NCI-H526 treated with DMSO at 0.1 percent for 48 hours (cell line): ENCODE measurements at regions not wholly inside any gene's neighbourhood (a gene's known extent, or its start where the extent isn't known, plus 50 kb on each side); places are given as distances from the start of the nearest gene placed in this dataset.

Experiments used
- DNase-seq: peaks from one replicate; lab custom pipeline; 2025; lab: John Stamatoyannopoulos, UW

- DNase-seq, result no peak
Measured at GRCh38 chr5:30846171-30846570, 347.3 kb upstream of the CDH6 start.

DNA sequence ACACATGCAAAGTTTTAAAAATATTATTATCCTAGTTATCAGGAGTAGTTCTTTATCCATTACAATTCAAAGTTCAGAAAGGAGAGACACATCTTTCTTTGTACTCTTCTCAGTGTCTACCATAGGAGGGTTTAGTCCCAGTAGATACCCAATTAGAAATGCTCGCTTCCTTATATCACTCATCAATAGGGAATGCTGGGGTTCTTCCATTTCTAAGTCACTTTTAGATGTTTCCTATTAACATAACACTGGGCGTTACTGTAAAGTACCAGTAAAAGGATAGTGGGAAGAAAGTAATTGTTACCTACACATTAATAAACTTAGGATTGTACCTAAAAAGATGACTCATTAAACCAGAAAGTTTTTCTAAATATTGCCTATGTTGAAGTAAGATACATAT is 348.3 kb upstream of the CDH6 start:
- no peak for DNase-seq

DNA sequence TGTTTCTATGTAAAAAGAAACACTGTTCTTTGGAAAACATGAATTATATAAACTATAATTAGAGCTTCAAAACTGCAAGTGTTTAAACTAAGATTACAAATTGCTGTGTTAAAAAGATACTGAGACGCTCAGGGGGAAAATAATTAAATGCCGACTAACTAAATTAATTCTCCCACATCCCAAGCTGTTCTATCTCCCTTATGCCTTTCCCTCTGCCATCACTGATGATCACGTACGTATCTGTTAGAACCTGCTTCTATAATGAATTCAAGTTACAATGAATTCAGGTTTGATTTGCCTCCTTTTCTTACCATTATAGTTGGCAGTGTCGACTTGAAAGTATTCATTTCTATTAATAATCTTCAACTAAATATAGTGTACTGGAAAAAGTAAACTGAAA is 349.9 kb upstream of the CDH6 start:
- no peak for DNase-seq

DNA sequence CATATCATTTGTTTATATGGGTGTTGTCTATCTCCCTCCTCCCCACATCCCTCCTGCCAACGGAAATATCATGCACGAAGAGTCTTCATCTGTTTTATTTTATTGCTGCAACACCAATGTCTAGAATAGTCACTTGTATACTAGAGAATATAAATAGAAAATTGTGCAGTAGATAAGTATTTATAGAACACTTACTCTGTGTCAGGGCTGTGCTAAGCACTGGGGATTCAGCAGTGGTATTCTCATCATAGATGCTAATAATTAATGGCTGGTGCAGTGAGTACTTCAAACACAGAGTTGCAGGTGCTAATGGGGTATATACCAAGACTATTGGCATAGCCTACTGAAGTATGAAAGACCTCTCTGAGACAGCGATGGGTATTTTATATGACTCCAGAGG is 353.5 kb upstream of the CDH6 start:
- no peak for DNase-seq

DNA sequence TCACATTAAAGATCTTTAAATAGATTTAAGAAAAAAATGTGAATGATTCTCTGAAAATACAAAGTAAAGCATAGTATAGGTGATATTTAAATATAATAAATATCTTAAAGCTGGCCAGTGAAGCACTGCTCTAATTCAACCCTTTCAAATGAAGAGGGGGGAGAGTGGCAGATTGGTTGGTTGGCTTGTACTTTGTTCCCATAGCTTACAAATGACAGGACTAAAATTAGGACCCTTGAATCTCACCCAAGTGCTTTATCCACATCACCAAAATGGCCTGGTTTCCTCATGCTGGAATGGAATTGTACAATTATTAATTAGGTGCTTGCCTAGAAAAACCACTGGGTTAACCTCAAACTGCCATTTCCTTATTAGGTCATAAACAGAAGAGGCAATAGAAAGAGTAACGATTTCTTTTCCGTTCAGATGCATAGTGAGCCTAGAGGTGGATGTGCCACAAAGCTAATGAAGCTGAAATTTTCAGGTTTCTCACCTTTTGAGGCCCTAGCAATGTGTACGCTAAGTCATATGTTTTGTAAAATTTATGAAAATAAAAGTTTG is 354.5 kb upstream of the CDH6 start:
- DNase-seq, result no peak

- DNase-seq, result no peak
Measured at GRCh38 chr5:30832519-30832918, 361.0 kb upstream of the CDH6 start.

GRCh38 chr5:30831605-30832004 is 361.9 kb upstream of the CDH6 start:
- no peak for DNase-seq

DNA sequence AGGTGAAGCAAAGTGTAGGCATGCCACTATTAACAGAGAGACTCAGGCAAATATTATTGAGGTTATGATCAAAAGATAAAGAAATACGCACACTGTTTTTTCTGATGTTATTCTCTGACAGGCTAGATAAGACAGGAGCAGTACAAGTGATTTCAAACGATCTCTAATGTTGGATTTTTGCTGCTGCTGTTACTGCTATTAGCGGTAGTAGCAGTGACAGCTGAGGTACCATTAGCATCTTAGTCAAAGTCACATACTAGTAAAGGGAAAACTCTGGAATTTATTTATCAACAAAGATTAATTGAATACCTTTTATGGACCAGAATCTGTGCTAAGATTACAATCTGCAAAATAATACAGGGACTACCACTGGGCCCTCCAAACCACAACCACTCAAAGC is 362.4 kb upstream of the CDH6 start:
- DNase-seq, result no peak

- no peak for DNase-seq
Measured at GRCh38 chr5:30811298-30811697, 382.2 kb upstream of the CDH6 start.

DNA sequence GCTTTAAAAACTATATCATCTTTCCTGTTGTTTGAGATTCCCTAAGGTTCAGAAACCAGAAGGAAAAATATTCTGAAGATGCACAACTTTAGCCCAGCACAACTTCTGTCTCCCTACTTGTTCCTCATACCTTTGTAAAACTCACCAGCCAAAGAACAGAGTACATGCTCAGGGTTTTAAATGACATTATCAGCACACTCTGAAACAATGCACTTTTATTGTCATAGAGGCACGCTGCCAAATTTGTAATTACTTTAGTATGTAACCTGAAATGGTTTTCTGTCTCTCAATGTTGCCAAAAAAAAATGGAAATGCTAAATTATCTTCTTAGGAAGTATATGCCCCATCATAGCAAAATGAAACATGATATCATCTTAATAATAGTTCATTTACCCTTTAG is 383.6 kb upstream of the CDH6 start:
- no peak for DNase-seq

DNA sequence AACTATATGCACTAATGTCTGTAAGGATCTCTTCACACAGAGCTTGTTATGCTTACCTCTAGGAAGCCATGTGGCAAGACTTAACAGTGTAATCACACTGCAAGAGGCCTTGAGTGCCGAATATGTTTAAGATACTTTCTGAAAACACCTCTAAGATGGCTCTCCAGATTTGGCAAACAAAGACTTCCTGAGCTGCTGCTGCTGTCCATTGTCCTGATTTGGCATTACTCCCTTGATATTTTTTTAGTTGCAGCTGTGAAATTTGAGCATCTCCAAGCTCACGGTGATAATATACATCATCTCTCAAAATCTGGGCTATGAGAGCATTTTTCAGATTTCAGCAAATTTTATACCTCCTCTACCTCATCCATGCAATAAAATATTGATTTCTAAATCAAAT is 384.5 kb upstream of the CDH6 start:
- DNase-seq, result no peak

- DNase-seq, result no peak
Measured at GRCh38 chr5:30804739-30805505, 388.6 kb upstream of the CDH6 start.

DNA sequence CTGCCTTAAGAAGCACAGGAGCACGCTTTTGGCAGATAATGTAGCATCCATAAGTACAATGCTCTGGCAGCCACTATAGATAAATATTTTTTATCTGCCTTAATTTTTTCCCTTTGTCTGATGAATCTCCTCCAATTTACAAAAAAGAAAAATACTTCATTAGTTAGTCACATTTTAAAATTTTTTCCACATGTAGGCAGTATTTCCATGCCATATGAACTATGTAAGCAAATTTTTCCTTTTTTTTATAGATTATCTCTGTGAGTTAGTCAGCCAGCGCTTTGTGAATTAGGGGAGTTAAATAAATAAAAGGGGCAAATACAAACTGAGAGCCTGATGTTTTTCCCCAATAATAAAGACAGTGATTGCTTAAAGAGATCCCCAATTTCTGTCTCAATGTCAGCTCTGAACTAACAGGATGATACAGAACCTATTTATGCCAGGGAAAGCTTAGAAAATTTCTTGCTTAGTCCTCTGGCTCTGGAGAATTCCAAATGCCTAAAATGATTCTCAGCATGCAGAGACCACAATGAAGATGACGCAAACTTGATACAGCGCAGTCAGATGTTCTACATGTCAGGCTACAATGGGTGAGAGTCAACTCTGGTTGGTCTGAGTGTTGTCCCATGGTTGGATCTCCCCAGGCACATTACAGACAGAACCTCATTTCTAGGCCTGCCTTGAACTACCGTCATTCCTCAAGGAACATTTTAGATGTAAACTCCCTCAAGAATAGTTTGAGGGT is 390.4 kb upstream of the CDH6 start:
- DNase-seq, result no peak

- DNase-seq, result no peak
Measured at GRCh38 chr5:30781643-30782042, 411.8 kb upstream of the CDH6 start.

- no peak for DNase-seq
Measured at GRCh38 chr5:30768056-30768690, 425.3 kb upstream of the CDH6 start.

- DNase-seq, result no peak
Measured at GRCh38 chr5:30765706-30766105, 427.8 kb upstream of the CDH6 start.

GRCh38 chr5:30765227-30765626 is 428.3 kb upstream of the CDH6 start:
- DNase-seq, result no peak

- DNase-seq, result no peak
Measured at GRCh38 chr5:30764704-30765103, 428.8 kb upstream of the CDH6 start.

DNA sequence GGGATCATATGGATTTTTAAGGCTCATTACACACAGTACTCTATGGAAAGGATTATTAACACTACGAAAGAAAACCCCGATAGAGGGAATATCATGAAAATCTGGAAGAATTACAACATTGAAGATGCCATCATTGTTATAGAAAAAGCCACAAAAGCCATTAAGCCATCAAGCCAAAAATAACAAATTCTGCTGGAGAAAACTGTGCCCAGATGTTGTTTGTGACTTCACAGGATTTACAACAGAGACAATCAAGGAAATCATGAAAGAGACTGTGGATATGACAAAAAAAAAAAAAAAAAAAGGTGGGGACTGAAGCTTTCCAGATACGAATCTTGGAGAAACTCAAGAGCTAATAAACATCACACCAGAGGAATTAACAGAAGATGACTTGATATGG is 433.8 kb upstream of the CDH6 start:
- DNase-seq, result no peak

- no peak for DNase-seq
Measured at GRCh38 chr5:30752015-30752414, 441.5 kb upstream of the CDH6 start.

DNA sequence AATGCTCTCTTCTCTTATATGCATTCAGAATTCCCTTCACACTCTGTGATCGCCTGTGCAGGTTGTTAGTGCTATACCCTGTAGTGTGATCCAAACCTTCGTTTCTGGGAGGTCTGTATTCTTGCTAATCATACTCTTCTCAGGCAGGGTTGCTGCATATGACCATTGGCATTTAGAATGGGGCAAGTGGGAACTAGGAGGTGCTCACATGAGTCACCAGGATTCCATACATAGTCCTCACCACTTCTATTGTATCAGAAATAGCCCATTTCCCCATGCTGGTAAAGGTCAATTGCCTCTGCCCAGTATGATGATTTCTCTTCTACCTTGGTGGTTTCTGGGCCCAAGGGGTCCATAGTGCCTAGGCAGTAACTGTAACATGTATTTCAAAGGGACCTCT is 443.5 kb upstream of the CDH6 start:
- no peak for DNase-seq

DNA sequence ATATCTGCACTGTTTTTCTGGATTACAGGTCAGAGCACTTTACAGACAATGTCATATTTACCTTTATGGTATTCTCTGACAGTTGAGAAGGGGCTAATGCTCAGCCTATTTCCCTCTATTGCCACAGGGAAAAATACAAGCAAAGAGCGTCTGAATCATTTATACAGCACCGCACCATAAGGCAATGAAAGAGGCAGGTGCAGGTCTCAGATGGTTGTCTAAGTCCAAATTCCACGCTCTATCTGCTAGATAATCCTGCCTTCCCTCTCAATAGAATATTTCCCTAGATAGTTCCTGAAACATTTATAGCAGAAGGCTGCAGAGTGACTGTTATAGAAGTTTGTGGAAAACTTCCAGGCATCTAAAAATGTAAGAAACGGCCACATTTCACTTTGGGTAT is 446.1 kb upstream of the CDH6 start:
- DNase-seq, result no peak

GRCh38 chr5:30736669-30737068 is 456.8 kb upstream of the CDH6 start:
- no peak for DNase-seq
